Suppressor macrophage treated with lipopolysaccharide for 1 hour (primary cell): ENCODE measurements at regions not wholly inside any gene's neighbourhood (a gene's known extent, or its start where the extent isn't known, plus 50 kb on each side); places are given as distances from the start of the nearest gene placed in this dataset.

Source experiments
- DNase-seq, 3 donors: peaks; one replicate each; pipeline ENCODE4 v3.0.0-alpha.2; 2020 to 2022

DNA sequence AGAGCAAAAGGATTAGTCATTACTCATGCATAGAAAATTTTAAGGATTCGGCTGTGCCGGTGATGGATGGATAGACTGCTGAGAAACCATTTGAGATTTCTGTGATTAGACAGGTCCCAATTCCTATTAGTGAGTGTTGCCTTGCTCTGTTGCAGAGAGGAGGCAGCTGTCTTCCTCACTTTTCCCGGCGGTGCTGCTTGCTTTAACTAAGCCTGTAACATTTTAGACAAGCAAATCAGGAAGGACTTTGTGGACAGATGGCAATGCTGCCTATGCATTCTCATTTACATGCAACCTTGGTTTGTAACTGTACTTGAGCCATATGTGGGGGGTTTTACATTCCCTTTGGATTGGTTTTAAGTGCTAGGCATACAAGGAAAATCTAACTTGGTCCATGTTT is 1176.3 kb downstream of the CDH18 start:
- no peak for DNase-seq

DNA sequence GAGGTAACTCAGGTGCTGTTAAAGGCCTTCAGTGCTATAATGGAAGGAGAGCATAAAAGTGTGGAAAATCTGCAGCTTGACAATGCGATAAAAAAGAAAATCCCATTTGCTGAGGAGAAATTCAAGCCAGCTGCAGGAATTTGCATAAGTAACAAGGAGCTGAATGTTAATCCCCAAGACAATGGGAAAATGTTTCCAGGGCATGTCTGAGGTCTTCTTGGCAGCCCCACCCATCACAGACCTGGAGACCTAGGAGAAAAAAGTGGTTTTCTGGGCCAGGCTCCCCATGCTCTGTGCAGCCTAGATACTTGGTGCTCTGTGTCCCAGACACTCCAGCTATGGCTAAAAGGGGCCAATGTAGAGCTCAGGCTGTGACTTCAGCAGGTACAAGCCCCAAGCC is 1159.6 kb downstream of the CDH18 start:
- DNase-seq = no peak

DNA sequence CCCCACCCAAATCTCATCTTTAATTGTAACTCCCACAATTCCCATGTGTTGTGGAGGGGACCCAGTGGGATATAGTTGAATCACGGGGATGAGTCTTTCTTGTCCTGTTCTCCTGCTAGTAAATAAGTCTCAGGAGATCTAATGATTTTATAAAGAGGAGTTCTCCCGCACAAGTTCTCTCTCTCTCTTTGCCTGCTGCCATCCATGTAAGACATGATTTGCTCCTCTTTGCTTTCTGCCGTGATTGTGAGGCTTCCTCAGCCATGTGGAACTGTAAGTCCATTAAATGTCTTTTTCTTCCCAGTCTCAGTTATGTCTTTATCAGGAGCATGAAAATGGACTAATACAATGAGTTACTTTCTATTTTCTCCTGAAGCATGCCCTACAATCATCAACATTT is 1158.5 kb downstream of the CDH18 start:
- DNase-seq = no peak

DNA sequence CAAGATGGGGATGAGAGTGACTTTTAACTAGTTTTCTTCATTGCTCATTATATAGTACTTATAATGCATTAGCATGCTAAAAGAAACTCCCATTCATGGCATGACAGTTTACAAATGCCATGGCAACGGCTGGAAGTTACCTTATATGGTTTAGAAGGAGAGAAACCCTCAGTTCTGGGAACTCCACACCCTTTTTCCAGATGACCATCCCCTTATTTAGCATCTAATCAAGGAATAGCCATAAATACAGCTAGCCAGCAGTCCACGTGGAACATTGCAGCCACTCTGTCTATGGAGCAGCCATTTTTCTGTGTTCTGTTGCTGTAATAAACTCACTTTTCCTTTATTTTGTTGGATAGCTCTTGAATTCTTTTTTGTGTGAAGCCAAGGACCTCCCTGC is 1137.8 kb downstream of the CDH18 start:
- DNase-seq = no peak

DNA sequence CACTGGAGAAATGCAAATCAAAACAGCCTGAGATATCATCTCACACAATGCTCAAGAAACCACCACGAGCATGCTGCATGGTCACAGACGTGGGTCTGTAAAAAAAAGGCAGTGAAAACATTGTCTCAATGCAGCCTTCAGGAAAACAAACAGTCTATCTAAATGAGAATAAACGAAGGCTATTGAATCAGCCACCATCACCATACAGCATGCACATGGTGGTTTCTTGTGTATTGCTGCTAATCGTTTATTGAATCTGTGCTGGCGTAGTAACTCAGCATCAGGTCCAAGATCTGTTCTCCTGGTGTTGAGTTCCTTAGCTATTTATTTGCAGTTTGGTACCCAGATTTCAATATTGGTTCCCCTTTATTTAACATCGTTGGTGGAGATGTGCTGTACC is 1115.0 kb downstream of the CDH18 start:
- no peak for DNase-seq

DNA sequence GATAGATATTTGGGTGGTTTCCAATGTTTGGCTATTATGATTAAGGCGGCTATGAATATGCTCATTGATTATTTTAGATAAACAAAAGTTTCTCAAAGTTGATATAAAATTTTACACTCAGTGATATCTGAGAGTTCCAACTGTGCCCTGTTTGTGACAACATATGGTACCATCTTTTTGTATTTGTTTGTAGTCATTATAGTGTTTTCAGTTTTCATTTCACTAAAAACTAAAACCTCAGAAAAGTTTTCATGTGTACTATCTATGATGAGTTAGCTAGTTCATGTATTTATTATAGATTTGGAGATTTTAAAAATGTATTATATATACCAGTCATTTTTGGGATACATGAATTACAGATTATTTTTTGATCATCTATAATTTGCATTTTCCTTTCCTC is 1111.4 kb downstream of the CDH18 start:
- DNase-seq = no peak

DNA sequence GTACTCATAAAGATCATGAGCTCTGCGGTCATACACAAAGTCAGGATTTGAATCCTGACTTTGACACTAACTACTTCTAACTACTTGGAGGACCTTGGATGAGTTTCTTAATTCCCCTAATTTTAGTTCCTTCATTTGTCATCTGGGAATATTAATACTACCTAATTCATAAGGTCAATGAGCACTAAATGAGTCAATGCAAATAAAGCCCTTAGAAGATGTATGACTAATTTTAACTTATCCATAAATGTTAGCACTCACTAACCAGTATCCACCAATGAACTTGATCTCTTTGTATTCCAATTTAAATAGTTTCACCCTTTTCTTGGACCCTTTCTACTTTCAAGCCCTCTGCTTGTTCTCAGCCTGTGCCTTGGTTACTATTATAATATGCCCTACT is 1106.4 kb downstream of the CDH18 start:
- no peak for DNase-seq

DNA sequence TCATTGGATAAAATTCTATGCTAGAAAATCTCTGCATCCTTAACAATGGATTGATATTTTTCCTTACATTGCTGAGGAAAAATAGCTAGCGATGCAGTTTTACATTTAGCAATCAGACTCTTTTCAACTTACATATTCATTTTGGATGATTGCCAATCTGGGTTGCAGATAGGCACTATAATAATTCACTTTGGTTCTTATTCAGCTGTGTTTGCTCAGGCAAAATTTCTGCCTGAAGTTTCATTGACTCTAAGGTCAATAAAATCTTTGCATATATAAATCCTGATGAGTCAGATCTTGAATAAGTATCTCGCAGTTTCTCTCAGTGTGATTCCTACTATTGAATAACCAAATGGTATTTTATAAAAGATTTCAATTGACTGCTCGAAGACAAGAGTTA is 1105.8 kb downstream of the CDH18 start:
- DNase-seq = no peak

DNA sequence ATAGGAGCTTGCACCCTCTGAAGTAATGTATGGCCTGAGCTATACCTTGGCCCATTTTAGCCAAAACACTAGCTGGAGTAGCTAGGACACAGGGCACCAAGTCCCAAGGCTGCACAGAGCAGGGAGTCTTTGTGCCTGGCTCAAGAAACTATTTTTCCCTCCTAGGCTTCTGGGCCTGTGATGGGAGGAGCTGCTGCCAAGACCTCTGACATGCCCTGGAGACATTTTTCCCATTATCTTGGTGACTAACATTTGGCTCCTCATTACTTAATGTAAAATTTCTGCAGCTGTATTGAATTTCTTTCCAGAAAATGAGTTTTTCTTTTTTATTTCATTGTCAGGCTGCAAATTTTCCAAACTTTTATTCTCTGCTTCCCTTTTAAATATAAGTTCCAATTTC is 1099.2 kb downstream of the CDH18 start:
- no peak for DNase-seq

DNA sequence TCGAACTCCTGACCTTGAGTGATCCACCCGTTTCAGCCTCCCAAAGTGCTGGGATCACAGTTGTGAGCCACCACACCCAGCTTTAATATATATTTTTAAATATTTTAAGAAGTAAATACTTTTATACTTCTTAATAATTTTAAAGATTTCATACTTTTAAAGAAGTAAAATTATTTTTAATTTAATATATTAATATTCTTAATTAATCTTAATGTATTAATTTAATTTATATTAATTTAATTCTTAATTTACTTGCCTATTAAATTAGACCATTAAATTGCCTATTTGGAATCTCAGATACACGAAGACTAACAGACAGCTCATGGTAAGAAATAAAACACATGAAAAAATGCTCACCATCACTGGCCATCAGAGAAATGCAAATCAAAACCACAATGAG is 1087.4 kb downstream of the CDH18 start:
- DNase-seq = no peak

DNA sequence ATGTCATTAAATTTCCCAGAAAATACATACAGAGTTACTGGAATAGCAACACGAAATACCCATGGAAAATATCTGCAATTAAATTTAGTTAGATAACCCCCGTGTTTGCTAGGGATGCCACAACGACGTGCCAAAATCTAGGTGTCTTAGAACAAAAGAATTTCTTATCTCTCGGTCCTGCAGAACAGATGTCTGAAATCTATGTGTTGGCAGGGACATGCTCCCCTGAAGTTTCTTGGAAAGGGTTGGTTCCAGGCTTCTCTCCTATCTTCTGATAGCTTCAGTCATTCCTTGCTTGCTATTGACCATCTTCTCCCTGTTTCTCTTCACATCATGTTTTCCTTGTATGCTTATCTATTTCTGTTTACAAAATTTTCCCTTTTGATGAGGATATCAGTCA is 1067.0 kb downstream of the CDH18 start:
- no peak for DNase-seq

DNA sequence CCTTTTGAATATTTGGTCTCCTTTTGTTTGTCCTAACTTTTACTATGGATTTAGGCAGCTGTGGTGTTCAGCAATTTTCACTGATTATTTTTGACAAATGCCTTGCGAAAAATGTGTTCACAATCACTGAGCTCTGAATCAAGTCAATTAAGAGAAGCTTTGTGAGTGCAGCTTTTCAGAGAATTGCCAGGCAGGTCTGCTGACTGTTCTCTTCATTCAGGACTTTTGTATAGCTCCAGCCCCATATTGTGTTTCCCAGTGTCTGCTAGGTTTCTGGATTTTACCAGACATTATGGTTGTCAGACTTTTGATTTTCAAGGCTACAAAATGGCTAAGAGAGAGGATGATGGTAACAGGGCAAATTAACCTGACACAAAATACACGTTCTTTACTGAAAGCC is 1055.9 kb downstream of the CDH18 start:
- no peak for DNase-seq

DNA sequence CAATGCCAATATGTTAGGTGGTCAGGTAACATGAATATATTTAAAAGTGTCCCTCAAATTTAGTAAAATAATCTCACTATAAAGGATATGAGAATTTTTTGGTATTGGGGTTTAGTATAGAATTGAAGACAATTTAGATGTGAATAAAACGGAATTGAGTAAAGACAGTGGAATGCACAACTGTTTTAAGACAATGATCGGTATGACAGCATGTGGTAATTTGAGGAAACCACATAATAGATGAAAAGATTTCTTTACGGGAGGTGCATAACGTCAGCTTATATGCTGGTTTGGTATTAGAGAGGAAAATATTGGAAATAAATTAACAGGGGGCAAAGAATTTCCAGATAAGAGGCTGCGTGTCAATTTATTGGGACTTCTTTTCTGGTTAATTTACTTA is 1043.2 kb downstream of the CDH18 start:
- no peak for DNase-seq

DNA sequence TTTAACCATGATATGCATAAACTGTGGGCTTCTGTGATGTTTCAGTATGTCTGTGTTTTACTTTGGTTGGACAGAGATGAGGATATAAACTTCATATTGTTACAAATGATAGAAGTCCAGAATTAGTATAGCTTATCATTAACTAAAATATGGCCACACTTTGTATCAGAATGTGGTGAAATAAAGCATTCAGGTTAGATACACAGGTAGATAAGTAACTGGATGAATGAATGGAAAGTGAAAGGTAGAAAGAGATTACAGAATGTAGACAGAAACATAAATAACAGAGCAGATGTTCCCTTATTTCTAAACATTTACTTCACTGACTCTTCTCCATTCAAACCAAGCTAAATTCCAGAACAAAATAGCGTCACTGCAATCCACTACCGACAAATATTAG is 1033.8 kb downstream of the CDH18 start:
- no peak for DNase-seq

DNA sequence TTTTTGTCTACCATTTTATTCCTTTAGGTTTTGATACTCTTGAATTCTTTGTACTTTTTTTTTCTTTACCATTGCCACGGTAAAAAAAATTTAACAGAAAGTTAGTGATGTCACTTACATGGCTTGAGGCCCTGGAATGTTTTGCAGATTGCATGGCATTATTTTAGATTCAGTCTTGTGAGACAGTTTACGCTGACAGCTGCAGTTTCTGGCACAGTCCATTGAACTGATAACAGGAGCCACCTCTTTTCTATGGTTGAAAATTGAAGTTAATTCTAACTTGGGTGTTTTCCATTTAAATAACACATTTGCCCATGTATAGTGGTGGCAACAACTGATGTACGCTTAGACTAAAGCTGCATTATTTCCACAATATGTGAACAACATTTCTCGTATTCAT is 1028.5 kb downstream of the CDH18 start:
- no peak for DNase-seq

DNA sequence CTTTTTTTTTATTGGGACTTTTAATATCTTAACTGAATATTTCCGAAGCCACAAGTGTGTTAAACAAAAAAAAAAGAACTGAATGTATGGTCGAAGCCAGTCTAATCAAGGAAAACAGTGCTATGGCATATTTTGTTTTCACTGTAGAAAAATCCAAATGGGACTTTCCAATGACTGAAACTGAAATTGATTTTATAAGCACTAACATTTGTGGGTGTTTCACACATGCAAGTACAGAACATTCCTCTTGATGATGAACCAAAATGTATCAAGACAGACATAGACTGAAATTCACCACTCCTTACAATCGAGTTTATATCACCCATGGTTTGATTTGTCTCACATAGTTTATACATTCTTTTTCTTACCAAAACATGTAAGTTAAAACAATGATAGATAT is 1026.8 kb downstream of the CDH18 start:
- DNase-seq = no peak

DNA sequence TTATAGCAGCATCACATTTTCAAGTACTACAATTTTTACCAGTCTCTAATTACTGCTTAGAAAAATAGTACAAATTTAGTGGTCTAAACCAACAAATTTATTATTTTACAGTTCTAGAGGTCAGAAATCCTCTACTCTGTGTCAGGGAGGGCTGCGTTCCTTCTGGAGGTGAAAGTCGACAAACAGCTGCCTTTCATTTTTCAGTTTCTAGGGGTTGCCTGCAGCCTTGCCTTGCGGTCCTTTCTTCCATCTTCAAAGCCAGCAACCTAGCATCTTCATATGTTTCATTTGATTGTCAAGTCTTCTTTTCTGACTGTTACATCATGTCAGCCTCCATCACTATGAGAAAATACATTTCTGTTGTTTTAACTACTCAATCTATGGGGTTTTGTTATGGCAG is 1022.1 kb downstream of the CDH18 start:
- DNase-seq = no peak

DNA sequence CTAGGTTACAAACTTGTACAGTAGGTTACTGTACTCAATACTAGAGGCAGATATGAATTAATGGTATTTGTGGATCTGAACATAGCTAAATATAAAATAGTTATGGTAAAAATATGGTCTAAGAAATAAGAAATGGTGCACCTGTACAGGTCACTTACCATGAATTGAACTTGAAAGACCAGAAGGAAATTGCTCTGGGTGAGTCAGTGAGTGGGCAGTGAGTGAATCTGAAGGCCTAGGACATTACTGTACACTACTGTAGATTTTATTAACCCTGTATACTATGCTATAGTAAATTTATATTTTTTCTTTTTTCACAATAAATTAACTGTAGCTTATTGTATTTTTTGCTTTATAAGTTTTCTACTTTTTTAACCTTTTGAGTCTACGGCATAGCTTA is 1020.4 kb downstream of the CDH18 start:
- no peak for DNase-seq

DNA sequence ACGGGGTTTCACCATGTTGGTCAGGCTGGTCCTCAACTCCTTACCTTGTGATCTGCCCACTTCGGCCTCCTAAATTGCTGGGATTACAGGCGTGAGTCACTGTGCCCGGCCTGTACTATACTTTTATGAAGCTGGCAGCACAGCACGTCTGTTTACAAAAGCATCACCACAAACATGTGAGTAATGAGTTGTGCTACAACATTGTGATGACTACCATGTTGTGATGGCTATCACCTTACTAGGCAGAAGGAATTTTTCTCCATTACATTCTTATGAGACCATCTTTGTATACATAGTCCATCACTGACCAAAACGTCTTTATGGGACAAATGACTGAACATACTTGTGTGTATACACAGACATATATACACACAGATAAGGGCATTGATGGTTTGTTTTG is 1019.0 kb downstream of the CDH18 start:
- DNase-seq = no peak

DNA sequence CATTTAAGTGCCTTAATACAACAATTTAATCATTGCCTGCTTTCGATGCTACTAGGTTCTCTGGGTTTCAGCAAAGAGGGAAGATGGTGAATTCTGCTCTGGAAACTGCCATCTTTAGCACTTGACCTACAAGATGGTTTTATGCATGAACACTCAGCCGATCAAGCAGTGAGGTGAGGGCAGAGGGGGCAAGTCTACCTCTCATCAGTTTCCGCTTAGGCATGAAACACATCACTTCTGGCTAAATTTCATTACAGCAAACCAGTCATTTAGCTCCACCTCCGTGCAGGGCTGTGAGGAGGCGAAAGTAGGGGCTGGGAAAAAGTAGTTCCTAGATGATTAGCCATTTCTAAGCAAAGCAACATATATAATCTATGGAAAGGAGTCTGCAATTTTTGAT is 1018.0 kb downstream of the CDH18 start:
- no peak for DNase-seq

DNA sequence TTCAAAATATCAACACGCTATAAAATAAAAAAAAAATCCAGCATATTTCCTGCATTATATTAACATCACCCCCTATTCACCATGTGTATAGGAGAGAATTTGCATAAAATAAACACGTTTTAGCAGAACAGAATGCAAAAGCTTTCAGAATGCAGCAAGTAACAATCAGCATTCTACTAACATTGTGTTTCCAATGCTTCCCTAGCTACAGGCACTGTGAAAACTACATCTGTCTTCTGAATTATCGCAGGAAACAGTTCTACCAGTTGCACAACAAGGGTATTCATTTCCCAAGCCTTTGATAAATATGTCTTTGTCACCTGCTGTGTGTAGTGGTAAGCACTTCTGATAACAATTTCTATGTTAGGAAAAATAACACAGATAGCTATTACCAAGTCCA is 1015.8 kb downstream of the CDH18 start:
- DNase-seq = no peak

DNA sequence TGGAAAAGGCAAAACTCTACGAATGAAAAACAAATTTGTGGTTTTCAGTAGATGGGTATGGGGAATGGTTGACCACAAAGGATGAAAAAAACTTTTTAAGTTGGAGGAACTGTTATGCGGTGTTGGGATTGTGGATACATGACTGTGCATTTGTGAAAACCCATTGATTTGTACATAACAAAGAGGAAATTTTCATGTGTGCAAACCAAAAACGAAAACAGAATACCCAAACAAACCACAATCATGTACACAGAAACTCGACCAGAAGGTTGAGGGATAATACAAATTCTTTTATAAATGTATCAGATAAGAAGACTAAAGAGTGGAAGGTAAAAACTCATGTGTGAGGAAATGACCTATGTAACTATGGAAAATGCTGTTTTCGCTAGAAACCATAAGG is 1012.4 kb downstream of the CDH18 start:
- DNase-seq = no peak

DNA sequence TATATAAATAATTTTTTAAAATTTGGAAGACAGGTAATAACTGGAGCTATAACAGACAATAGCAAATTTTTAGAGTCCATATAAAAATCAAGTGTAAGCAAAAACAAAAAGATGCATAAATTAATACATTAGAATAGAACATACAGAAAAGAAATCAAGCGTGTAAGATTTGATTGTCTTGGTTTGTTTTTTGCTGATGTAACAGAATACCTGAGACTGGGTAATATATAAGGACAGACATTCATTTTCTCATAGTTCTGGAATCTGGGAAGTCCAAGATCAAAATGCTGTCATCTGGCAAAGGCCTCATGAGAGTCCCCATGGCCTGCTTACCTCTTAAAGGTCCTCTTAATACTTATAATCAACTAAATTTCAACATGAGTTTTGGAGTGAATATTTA is 1010.1 kb downstream of the CDH18 start:
- DNase-seq = no peak

DNA sequence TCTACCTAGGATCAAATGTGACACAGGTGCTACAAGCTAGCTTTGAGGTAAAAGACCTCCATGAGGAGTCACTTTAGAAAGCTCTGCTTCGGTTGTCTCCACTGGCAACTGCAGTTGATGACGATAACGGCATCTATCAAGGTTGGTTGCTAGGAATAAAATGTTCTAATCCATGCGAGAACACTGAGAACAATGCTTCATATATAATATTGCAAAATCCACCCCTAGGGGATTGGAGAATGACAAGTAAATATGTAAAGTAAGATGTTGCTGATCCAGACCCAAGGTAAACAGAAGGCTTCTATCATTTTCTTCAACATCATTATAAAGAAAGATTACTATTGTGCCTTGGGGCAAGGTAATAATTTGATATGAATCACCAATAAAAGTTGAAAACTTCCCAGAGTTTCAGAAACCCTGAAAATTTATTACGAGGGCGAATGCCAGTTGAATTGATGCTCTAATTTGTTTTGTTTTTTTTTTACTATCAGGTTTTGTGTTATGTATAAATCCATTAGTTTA is 1003.4 kb downstream of the CDH18 start:
- DNase-seq = no peak

DNA sequence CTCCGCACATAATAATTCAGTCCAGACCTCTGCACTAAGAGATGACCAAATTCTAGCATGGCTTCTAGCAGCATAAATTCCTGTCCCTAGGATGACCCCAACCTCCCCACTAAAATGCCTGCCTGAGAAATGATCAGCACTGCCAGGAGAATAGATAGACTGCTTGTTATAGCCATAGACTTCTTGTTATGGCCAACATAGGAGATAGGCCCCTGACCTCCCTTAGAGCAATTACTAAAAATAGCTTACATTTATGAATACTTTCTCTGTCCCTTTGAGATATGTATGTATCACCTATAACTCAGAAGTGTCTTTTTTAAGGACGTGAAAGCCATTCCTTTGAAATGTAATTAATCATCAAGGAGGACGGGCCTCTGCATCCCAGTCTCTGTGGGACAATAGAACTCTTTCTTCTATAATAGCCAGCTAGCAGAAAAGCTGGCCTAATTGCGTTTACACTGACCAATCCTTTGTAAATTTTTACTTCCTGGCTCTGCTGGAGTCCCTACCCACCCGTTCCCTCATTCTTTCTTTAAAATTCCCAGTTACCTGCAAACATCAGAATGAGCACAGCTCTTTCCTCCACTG is 1002.7 kb downstream of the CDH18 start:
- DNase-seq = no peak

DNA sequence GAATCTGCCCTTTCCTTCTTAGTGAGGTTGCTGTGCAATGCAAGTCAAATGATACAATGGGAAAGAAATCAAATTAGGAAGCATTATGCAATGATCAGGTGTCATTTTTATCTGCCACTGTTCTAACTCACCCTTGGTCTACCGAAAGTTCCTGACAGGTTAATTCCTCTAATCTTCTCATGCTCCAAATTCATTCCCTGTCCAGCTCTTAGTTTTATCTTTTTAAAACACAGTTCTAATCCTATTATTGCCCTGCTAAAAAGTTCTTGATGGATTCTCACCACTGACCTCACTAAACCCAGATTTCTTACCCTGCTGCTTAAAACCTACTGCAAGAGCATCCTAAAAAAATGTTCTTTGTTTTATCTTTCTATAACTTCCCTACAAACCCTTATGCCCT is 1000.9 kb downstream of the CDH18 start:
- DNase-seq = no peak
